H1 (cell line): ENCODE measurements at regions not wholly inside any gene's neighbourhood (a gene's known extent, or its start where the extent isn't known, plus 50 kb on each side); places are given as distances from the start of the nearest gene placed in this dataset.

ENCODE experiments used
- BACH1 ChIP-seq: IDR thresholded peaks from 2 replicates; pipeline ENCODE4 v1.6.1; 2012; ENCODE audit warnings: low read length, improper control_type of control experiment
- POLR2AphosphoS5 ChIP-seq: IDR thresholded peaks from 2 replicates; pipeline ENCODE4 v1.6.1; 2011; ENCODE audit warnings: low read depth, low read length
- TF ChIP-seq, protein P1 (sequence below): fragments of 300-600 bp; sonication (generic); IDR thresholded peaks from 2 replicates; pipeline ENCODE4 v1.7.1; 2012; ENCODE audit warnings: low read length, moderate library complexity, mild to moderate bottlenecking, inconsistent platforms; ENCODE audit not compliant: insufficient replicate concordance

DNA sequence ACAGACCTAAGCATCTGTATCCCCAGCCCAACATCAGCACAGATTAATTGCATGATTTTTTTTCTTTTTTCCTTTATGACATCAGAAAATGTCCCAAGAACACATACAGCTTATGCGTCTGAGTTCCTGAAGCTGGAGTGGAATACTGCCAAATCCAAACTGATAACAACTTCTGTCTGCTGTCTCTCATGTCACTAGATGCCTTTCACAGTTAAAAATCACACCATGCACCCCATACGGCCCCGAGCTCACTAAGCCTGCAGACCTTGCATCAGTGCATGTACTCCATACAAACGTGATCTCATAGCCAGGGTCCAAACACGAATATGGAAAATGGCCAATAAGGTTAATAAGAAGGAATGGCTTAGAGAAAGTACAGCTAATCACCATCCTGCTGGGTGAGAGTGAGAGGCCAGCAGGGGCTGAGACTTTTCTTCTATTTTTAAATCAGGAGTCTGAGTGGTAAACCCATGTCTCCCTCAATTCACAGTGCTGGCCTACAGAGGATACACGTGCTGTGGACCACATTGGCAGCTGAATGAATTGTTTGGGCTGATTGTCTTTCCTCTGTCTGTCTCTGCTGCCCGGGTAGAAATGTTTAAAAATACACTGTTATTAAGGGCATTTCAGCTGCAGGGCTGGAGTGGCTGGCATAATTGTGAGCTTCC, 350.6 kb upstream of the RAG2 start (continued):
- TF ChIP-seq, protein P1, sequence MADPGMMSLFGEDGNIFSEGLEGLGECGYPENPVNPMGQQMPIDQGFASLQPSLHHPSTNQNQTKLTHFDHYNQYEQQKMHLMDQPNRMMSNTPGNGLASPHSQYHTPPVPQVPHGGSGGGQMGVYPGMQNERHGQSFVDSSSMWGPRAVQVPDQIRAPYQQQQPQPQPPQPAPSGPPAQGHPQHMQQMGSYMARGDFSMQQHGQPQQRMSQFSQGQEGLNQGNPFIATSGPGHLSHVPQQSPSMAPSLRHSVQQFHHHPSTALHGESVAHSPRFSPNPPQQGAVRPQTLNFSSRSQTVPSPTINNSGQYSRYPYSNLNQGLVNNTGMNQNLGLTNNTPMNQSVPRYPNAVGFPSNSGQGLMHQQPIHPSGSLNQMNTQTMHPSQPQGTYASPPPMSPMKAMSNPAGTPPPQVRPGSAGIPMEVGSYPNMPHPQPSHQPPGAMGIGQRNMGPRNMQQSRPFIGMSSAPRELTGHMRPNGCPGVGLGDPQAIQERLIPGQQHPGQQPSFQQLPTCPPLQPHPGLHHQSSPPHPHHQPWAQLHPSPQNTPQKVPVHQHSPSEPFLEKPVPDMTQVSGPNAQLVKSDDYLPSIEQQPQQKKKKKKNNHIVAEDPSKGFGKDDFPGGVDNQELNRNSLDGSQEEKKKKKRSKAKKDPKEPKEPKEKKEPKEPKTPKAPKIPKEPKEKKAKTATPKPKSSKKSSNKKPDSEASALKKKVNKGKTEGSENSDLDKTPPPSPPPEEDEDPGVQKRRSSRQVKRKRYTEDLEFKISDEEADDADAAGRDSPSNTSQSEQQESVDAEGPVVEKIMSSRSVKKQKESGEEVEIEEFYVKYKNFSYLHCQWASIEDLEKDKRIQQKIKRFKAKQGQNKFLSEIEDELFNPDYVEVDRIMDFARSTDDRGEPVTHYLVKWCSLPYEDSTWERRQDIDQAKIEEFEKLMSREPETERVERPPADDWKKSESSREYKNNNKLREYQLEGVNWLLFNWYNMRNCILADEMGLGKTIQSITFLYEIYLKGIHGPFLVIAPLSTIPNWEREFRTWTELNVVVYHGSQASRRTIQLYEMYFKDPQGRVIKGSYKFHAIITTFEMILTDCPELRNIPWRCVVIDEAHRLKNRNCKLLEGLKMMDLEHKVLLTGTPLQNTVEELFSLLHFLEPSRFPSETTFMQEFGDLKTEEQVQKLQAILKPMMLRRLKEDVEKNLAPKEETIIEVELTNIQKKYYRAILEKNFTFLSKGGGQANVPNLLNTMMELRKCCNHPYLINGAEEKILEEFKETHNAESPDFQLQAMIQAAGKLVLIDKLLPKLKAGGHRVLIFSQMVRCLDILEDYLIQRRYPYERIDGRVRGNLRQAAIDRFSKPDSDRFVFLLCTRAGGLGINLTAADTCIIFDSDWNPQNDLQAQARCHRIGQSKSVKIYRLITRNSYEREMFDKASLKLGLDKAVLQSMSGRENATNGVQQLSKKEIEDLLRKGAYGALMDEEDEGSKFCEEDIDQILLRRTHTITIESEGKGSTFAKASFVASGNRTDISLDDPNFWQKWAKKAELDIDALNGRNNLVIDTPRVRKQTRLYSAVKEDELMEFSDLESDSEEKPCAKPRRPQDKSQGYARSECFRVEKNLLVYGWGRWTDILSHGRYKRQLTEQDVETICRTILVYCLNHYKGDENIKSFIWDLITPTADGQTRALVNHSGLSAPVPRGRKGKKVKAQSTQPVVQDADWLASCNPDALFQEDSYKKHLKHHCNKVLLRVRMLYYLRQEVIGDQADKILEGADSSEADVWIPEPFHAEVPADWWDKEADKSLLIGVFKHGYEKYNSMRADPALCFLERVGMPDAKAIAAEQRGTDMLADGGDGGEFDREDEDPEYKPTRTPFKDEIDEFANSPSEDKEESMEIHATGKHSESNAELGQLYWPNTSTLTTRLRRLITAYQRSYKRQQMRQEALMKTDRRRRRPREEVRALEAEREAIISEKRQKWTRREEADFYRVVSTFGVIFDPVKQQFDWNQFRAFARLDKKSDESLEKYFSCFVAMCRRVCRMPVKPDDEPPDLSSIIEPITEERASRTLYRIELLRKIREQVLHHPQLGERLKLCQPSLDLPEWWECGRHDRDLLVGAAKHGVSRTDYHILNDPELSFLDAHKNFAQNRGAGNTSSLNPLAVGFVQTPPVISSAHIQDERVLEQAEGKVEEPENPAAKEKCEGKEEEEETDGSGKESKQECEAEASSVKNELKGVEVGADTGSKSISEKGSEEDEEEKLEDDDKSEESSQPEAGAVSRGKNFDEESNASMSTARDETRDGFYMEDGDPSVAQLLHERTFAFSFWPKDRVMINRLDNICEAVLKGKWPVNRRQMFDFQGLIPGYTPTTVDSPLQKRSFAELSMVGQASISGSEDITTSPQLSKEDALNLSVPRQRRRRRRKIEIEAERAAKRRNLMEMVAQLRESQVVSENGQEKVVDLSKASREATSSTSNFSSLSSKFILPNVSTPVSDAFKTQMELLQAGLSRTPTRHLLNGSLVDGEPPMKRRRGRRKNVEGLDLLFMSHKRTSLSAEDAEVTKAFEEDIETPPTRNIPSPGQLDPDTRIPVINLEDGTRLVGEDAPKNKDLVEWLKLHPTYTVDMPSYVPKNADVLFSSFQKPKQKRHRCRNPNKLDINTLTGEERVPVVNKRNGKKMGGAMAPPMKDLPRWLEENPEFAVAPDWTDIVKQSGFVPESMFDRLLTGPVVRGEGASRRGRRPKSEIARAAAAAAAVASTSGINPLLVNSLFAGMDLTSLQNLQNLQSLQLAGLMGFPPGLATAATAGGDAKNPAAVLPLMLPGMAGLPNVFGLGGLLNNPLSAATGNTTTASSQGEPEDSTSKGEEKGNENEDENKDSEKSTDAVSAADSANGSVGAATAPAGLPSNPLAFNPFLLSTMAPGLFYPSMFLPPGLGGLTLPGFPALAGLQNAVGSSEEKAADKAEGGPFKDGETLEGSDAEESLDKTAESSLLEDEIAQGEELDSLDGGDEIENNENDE, result no peak
- TF ChIP-seq BACH1 (no peak), POLR2AphosphoS5 (no peak)
